Pancreas (tissue), 10 donors: ENCODE measurements at regions not wholly inside any gene's neighbourhood (a gene's known extent, or its start where the extent isn't known, plus 50 kb on each side); places are given as distances from the start of the nearest gene placed in this dataset.

ENCODE experiments used
- ATAC-seq, 4 donors: fragments of 200-7000 bp; cut with Tn5 transposase; one replicate each; pipeline versions ENCODE4 v1.8.0 to v1.9.1; 2020; ENCODE audit warnings: mild to moderate bottlenecking in 4 of 4, moderate library complexity in 4 of 4
- DNase-seq, 6 donors: peaks; one replicate each; pipeline ENCODE4 v3.0.0-alpha.2; 2020
- FAIRE-seq: peaks from 2 replicates; lab custom pipeline; 2012; peaks lifted over from hg19 to GRCh38; lab: Jason Lieb, UNC
- H3K27ac ChIP-seq, 4 donors: fragments of 200-600 bp; sonication (generic); 1 replicate in 3 of 4; 2 replicates in 1 of 4; pipeline versions ENCODE4 v1.5.0 to v1.8.0; 2020
- H3K27me3 ChIP-seq, 4 donors: fragments of 200-600 bp; one replicate each; pipeline ENCODE4 v1.8.0; 2021
- H3K36me3 ChIP-seq, 3 donors: fragments of 200-600 bp; sonication (generic) in 1 of 3; one replicate each; pipeline versions ENCODE4 v1.5.0 to v1.8.0; 2020 to 2021
- H3K4me1 ChIP-seq, 3 donors: fragments of 200-600 bp; one replicate each; pipeline ENCODE4 v1.8.0; 2021
- H3K4me3 ChIP-seq, 4 donors: fragments of 200-600 bp; sonication (generic) in 2 of 4; one replicate each; pipeline versions ENCODE4 v1.5.0 to v1.8.0; 2020 to 2021
- H3K9me3 ChIP-seq, 4 donors: fragments of 200-600 bp; one replicate each; pipeline ENCODE4 v1.8.0; 2021
- WGBS, 2 donors: extraction: QIAGEN DNeasy Blood & Tissue Kit; methylation state at CpG; one replicate each; pipeline ENCODE4 v1.1.7; 2013; 5-methylcytosine and 5-hydroxymethylcytosine counted together
- intact Hi-C, 3 donors: fragments of 100-400 bp; cut with DNase I; formaldehyde crosslinking; loops; one replicate each; pipeline versions ENCODE4 v1.11.1 to v1.14.2; 2022
- TF ChIP-seq, protein P1 (sequence below), 4 donors: fragments of 200-600 bp; sonication (generic) in 3 of 4; IDR thresholded peaks; one replicate each; pipeline versions ENCODE4 v1.5.0 to v1.8.0; 2021; ENCODE audit warnings: antibody characterized with exemption in 4 of 4
- donor health status: healthy with polysubstance abuse.
- donor health status: DM: no; HTN: no; CAD: no; lungs with moderate emphysema.
- donor health status: DM: no; HTN: no; CAD: no.
- donor health status: control.
- donor health status: control.
- donor health status: Bipolar disorder and iron deficiency.
- donor health status: DM: yes; HTN: yes; CAD: no.
- donor health status: DM: no; HTN: no; CAD: no.
- donor health status: DM: no; HTN: no; CAD: no.
- donor health status: DM: yes; HTN: yes; CAD: no.

DNA sequence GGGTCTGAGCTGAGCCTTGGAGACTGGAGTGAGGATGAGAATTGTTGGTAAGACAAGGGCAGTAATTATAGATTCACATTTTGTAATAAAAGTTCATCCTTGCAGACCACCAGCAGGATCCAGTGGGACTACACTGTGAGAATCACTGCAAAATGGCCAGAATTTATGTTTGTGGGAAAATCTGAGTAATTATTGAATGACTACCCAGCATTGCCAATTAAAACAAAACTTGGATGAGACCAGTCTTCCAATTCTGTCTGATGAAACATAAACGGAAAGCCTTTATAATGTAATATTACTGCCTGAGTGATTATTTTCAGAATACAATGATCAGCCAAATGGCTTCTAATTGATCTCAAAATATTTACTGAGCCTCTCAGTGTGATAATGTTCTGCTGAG, 323.3 kb upstream of the C2CD4B start:
- intact Hi-C loops = no loop called here
- 67 to 81% methylated on average over 1 of the region's 1 CpG for WGBS, 2 donors
- TF ChIP-seq, protein P1, sequence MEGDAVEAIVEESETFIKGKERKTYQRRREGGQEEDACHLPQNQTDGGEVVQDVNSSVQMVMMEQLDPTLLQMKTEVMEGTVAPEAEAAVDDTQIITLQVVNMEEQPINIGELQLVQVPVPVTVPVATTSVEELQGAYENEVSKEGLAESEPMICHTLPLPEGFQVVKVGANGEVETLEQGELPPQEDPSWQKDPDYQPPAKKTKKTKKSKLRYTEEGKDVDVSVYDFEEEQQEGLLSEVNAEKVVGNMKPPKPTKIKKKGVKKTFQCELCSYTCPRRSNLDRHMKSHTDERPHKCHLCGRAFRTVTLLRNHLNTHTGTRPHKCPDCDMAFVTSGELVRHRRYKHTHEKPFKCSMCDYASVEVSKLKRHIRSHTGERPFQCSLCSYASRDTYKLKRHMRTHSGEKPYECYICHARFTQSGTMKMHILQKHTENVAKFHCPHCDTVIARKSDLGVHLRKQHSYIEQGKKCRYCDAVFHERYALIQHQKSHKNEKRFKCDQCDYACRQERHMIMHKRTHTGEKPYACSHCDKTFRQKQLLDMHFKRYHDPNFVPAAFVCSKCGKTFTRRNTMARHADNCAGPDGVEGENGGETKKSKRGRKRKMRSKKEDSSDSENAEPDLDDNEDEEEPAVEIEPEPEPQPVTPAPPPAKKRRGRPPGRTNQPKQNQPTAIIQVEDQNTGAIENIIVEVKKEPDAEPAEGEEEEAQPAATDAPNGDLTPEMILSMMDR (IDR thresholded peaks at IDR 0.05) = no peak
- Histone ChIP-seq H3K4me1 (no peaks in the 10 kb centered on the region), H3K36me3 (no peaks in the 10 kb centered on the region), H3K27ac (no peak overlapping the region), H3K4me3 (no peak overlapping the region), H3K9me3 (no peaks in the 10 kb centered on the region), H3K27me3 (no peaks in the 10 kb centered on the region)
- FAIRE-seq (no peak), DNase-seq (no peak), ATAC-seq (no peak)

DNA sequence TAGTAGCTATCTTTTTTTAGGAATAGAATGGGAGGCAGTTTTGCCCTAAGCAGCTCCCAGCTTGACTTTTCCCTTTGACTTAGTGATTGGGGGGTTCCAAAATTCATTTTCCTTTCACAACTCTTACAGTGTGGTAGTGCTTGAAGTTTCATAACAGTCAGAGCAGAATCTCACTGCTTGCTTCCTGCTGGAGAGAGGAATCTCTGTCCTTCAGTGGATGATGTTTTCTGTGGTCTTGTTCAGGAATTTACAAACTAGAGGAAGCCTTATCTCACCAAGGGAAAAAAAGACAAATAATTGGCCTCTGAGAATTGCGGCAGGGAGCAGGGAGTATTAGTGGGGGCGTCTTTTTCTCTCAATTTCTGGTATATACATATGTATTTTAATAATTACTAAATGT, 326.6 kb upstream of the C2CD4B start:
- no peak for DNase-seq
- Histone ChIP-seq H3K9me3 (no peaks in the 10 kb centered on the region), H3K4me3 (no peak overlapping the region), H3K36me3 (no peaks in the 10 kb centered on the region), H3K27ac (no peak overlapping the region), H3K27me3 (no peaks in the 10 kb centered on the region), H3K4me1 (no peaks in the 10 kb centered on the region)
- intact Hi-C loops = no loop called here
- TF ChIP-seq, protein P1 (IDR thresholded peaks at IDR 0.05) = no peak
- 59 to 79% methylated on average over 2 of the region's 2 CpGs for WGBS, 2 donors
- FAIRE-seq = no peak
- no peak for ATAC-seq

DNA sequence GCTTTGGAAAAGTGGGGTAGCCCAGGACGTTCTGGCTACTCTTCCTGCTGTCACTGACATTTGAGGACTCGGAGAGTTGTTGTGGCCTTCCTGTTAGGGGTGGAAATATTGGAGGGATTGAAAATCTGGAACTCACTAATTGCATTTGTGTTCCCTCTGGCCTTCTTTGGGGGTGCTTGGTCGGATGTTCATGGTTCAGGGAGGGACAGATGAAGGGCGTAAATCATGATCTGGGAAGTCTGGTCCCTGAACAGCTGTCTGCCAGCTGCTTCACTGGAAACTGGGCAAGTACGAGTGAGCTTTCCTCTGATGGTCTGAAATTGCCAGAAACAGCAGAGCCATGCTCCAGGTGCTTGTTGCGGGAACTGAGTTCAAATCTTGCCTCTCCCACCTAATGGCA, 327.8 kb upstream of the C2CD4B start:
- TF ChIP-seq, protein P1 (IDR thresholded peaks at IDR 0.05) = no peak
- no peak for DNase-seq
- H3K27ac ChIP-seq = no peak overlapping the region
- no peaks in the 10 kb centered on the region for H3K4me1 ChIP-seq
- H3K4me3 ChIP-seq = no peak overlapping the region
- intact Hi-C loops = no loop called here
- no peak for ATAC-seq
- H3K9me3 ChIP-seq = no peaks in the 10 kb centered on the region
- 64 to 66% methylated on average over 6 of the region's 6 CpGs for whole genome bisulfite sequencing, 2 donors
- no peaks in the 10 kb centered on the region for H3K36me3 ChIP-seq
- FAIRE-seq = no peak
- H3K27me3 ChIP-seq = no peaks in the 10 kb centered on the region

GRCh38 chr15:62494197-62494596, 329.1 kb upstream of the C2CD4B start:
- no peak overlapping the region for H3K27ac ChIP-seq
- DNase-seq (no peak), FAIRE-seq (no peak), ATAC-seq (no peak)
- H3K4me3 ChIP-seq = no peak overlapping the region
- H3K27me3 ChIP-seq = no peaks in the 10 kb centered on the region
- no peaks in the 10 kb centered on the region for H3K36me3 ChIP-seq
- 88 to 98% methylated on average over 4 of the region's 4 CpGs for WGBS, 2 donors
- TF ChIP-seq, protein P1 (IDR thresholded peaks at IDR 0.05) = no peak
- no peaks in the 10 kb centered on the region for H3K4me1 ChIP-seq
- no peaks in the 10 kb centered on the region for H3K9me3 ChIP-seq
- intact Hi-C loops = no loop called here

- Histone ChIP-seq H3K9me3 (no peaks in the 10 kb centered on the region), H3K36me3 (no peaks in the 10 kb centered on the region), H3K27ac (no peak overlapping the region), H3K4me1 (no peaks in the 10 kb centered on the region), H3K27me3 (no peaks in the 10 kb centered on the region), H3K4me3 (no peak overlapping the region)
- no peak for DNase-seq
- TF ChIP-seq, protein P1 (IDR thresholded peaks at IDR 0.05) = no peak
- WGBS, 2 donors = 84 to 85% methylated on average over 9 of the region's 9 CpGs
- intact Hi-C loops = no loop called here
- no peak for FAIRE-seq
- ATAC-seq = peak in 3 of 4 donors; percentile 53 to 65 (median 61)
Observed at GRCh38 chr15:62495670-62496614, 330.9 kb upstream of the C2CD4B start.
